SU-DHL-6 (cell line): ENCODE measurements at regions not wholly inside any gene's neighbourhood (a gene's known extent, or its start where the extent isn't known, plus 50 kb on each side); places are given as distances from the start of the nearest gene placed in this dataset.
"Not testable (repeated sequence)": the region's sequence is repeated elsewhere in the genome, so short reads cannot be mapped to it uniquely, and the experiment has no call there.

Source experiments
- H2AFZ ChIP-seq: fragments of 200-600 bp; sonication (generic); 2 replicates; pipeline ENCODE4 v1.6.1; 2014; ENCODE audit warnings: low read depth, mild to moderate bottlenecking, moderate library complexity, mixed read lengths, antibody characterized with exemption, low read length; ENCODE audit not compliant: severe bottlenecking
- H3F3A ChIP-seq: fragments of 200-600 bp; shearing (Covaris generic); 2 replicates; pipeline ENCODE4 v1.6.0; 2016; ENCODE audit warnings: antibody characterized with exemption, mild to moderate bottlenecking; ENCODE audit not compliant: insufficient read depth
- H3K27ac ChIP-seq: fragments of 200-600 bp; sonication (generic); 2 replicates; pipeline ENCODE4 v1.5.1; 2016; ENCODE audit warnings: low read depth, mild to moderate bottlenecking, low read length, moderate library complexity, mixed read lengths
- H3K27me3 ChIP-seq: fragments of 200-600 bp; sonication (generic), shearing (Covaris generic); 2 replicates; pipeline ENCODE4 v1.6.0; 2014; ENCODE audit warnings: mild to moderate bottlenecking, low read length
- H3K36me3 ChIP-seq: fragments of 200-600 bp; sonication (generic); 2 replicates; pipeline ENCODE4 v1.6.1; 2014; ENCODE audit warnings: mild to moderate bottlenecking, low read length, mixed read lengths
- H3K4me2 ChIP-seq: fragments of 300-600, 200-600 bp; shearing (Covaris generic), sonication (generic); 2 replicates; pipeline ENCODE4 v1.6.0; 2014; ENCODE audit warnings: low read length, low read depth, mild to moderate bottlenecking; ENCODE audit not compliant: poor library complexity, severe bottlenecking
- H3K4me3 ChIP-seq: fragments of 200-600 bp; sonication (generic); 2 replicates; pipeline ENCODE4 v1.5.1; 2014; ENCODE audit warnings: antibody characterized with exemption, low read length, mild to moderate bottlenecking, mixed read lengths; ENCODE audit not compliant: insufficient read depth, poor library complexity, severe bottlenecking
- H3K79me2 ChIP-seq: fragments of 200-600 bp; sonication (generic); 2 replicates; pipeline ENCODE4 v1.6.1; 2014; ENCODE audit warnings: mild to moderate bottlenecking, low read length, moderate library complexity; ENCODE audit not compliant: insufficient read depth
- H3K9ac ChIP-seq: fragments of 200-600 bp; sonication (generic); 2 replicates; pipeline ENCODE4 v1.7.0; 2014; ENCODE audit warnings: mild to moderate bottlenecking, low read length
- H3K9me2 ChIP-seq: fragments of 200-600 bp; sonication (generic); replicated peaks from 2 replicates; pipeline ENCODE4 v1.6.1; 2014; ENCODE audit warnings: low read length; ENCODE audit not compliant: insufficient read depth
- H3K9me3 ChIP-seq: fragments of 200-600 bp; sonication (generic); 2 replicates; pipeline ENCODE4 v1.6.1; 2014; ENCODE audit warnings: low read length, mixed read lengths; ENCODE audit not compliant: insufficient read depth
- H4K20me1 ChIP-seq: fragments of 200-600 bp; sonication (generic); 2 replicates; pipeline ENCODE4 v1.6.1; 2014; ENCODE audit warnings: low read depth, mild to moderate bottlenecking, antibody characterized with exemption, low read length, moderate library complexity, mixed read lengths
- EZH2phosphoT487 ChIP-seq: fragments of 200-600 bp; sonication (generic), shearing (Covaris generic); conservative IDR thresholded peaks from 2 replicates; pipeline ENCODE4 v1.6.1; 2018; ENCODE audit warnings: mild to moderate bottlenecking, antibody characterized with exemption, low read length, moderate library complexity, mixed read lengths
- TF ChIP-seq, protein P1 (sequence below): fragments of 200-600 bp; sonication (generic); IDR thresholded peaks from one replicate; pipeline ENCODE4 v1.5.1; 2017; ENCODE audit warnings: antibody characterized with exemption, mild to moderate bottlenecking, low read length, moderate library complexity; ENCODE audit not compliant: insufficient read depth, poor library complexity, severe bottlenecking

DNA sequence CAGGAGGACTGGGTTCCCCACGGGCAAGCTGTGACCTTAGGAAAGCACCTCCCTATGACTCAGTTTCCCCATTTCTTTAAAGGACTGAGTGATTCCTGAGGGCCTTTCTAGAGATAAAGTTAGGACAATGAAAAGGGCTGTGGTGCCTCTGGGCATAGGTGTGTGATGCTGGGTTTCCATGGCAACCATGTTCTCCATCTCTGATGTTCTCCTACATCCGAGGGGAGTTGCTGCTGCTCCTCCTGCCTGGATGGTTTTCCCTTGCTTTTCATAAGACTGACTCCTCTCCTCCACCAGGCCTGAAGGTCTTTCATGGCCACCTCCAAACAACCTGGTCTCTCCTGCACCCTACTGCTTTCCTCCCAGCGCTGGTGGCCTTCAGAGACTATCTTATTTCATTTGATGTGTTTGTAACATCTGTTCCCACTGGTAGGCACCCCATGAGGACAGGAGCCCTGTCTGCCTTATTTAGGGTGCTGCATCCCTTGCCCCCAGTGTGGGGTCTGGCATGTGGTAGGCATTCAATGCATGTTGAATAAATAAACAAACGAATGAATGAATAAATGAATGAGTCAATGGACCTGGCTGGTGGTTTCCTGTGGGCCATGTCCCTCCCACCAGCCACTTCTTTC is 112.2 kb upstream of the HAND1 start:
- H3K9me3 ChIP-seq = no peaks in the 10 kb centered on the region
- H4K20me1 ChIP-seq = no peaks in the 10 kb centered on the region
- H3K27me3 ChIP-seq = no peaks in the 10 kb centered on the region
- H2AFZ ChIP-seq = no peak overlapping the region
- no peak overlapping the region for H3K4me3 ChIP-seq
- H3K36me3 ChIP-seq = no peaks in the 10 kb centered on the region
- H3K79me2 ChIP-seq = no peaks in the 10 kb centered on the region
- no peak overlapping the region for H3K27ac ChIP-seq
- no peak overlapping the region for H3K4me2 ChIP-seq
- H3K9ac ChIP-seq = no peak overlapping the region
- TF ChIP-seq, protein P1, sequence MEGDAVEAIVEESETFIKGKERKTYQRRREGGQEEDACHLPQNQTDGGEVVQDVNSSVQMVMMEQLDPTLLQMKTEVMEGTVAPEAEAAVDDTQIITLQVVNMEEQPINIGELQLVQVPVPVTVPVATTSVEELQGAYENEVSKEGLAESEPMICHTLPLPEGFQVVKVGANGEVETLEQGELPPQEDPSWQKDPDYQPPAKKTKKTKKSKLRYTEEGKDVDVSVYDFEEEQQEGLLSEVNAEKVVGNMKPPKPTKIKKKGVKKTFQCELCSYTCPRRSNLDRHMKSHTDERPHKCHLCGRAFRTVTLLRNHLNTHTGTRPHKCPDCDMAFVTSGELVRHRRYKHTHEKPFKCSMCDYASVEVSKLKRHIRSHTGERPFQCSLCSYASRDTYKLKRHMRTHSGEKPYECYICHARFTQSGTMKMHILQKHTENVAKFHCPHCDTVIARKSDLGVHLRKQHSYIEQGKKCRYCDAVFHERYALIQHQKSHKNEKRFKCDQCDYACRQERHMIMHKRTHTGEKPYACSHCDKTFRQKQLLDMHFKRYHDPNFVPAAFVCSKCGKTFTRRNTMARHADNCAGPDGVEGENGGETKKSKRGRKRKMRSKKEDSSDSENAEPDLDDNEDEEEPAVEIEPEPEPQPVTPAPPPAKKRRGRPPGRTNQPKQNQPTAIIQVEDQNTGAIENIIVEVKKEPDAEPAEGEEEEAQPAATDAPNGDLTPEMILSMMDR = no peak
- no peak for TF ChIP-seq EZH2phosphoT487
- no peaks in the 10 kb centered on the region for H3K9me2 ChIP-seq
- H3F3A ChIP-seq = no peaks in the 10 kb centered on the region

DNA sequence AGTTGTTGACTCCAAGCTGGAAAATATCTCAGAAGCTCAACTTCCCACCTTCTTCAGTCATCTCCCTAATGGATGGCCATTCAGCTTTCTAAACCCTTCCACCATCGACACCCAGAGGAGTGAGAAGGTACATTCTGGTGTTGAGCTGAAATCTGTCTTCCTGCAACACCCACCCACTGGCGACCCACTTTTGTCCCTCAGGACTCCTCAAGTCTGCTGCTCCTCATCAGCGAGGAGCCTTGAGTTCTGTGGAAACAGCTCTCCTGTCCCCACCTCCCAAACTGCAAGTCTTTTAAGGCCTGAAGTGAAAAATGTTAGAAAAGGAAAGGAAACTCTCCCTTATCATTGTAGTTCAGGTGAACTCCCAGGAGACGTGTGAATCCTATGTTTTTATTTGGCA is 111.5 kb upstream of the HAND1 start:
- H4K20me1 ChIP-seq = no peaks in the 10 kb centered on the region
- H3K9ac ChIP-seq = no peak overlapping the region
- H3K4me3 ChIP-seq = no peak overlapping the region
- H3K9me3 ChIP-seq = no peaks in the 10 kb centered on the region
- H3K36me3 ChIP-seq = no peaks in the 10 kb centered on the region
- TF ChIP-seq, protein P1 = no peak
- TF ChIP-seq EZH2phosphoT487 = no peak
- no peaks in the 10 kb centered on the region for H3F3A ChIP-seq
- no peak overlapping the region for H3K4me2 ChIP-seq
- no peaks in the 10 kb centered on the region for H3K27me3 ChIP-seq
- H2AFZ ChIP-seq = no peak overlapping the region
- no peak overlapping the region for H3K27ac ChIP-seq
- H3K79me2 ChIP-seq = no peaks in the 10 kb centered on the region
- no peaks in the 10 kb centered on the region for H3K9me2 ChIP-seq

DNA sequence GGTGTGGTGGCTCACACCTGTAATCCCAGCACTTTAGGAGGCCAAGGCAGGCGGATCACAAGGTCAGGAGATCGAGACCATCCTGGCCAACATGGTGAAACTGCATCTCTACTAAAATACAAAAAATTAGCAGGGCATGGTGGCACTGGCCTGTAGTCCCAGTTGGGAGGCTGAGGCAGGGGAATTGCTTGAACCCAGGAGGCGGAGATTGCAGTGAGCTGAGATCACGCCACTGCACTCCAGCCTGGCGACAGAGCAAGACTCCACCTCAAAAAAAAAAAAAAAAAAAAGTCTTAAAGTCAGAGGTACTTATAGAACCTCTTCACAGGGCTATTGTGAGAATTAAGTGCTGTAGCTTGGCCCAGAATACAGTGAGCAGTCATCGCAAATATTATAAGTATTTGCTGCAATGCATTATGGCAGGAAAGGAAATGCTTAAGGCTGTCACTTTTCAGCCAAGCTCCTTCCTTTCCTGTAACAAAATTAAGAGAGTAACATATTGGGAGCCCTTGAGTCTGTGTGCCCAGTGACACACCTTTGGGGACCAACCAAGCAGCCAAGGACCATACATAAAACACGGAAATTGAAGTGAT is 110.9 kb upstream of the HAND1 start:
- not testable (repeated sequence) for H3K27me3 ChIP-seq, H3K27ac ChIP-seq, H3K4me2 ChIP-seq, H3K36me3 ChIP-seq, H3F3A ChIP-seq, H3K9me3 ChIP-seq, H3K9ac ChIP-seq, H4K20me1 ChIP-seq, H3K9me2 ChIP-seq, H3K4me3 ChIP-seq, H2AFZ ChIP-seq, H3K79me2 ChIP-seq

DNA sequence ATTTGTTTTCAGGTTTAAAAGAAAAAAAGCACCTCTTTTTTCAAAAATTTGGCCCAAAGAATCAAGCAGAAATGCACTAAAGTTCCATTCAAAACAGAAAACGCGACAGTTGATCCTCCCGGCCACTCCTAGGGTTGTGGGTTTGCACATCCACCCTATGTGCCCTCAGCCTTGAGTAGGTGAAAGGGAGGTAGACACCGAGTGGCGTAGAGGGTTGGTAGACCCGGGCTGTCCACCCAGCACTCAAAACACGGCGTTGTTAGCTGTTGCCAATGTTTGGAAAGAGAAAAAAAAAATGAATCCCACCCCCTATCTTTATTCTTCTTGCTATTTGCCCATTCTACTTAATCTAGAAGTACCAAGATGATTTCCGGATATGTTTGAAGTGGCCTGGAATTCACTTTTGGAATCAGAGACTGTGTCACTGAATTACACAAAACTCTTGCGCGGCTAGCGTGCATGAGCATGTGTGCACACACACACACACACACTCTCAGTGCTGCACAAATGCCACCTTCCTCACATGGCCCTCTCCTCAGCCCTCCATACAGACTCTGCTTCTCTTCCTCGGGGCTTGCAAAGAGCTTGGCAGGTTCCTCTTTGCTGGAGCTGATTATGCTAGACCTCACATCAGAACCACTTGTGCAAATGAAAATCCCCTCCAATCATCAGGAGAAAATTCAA is 110.2 kb upstream of the HAND1 start:
- no peak overlapping the region for H2AFZ ChIP-seq

More for the DNA sequence above, 110.2 kb upstream of the HAND1 start:
- H3F3A ChIP-seq = no peaks in the 10 kb centered on the region
- H3K9ac ChIP-seq = no peak overlapping the region
- H4K20me1 ChIP-seq = no peaks in the 10 kb centered on the region
- H3K79me2 ChIP-seq = no peaks in the 10 kb centered on the region
- no peaks in the 10 kb centered on the region for H3K27me3 ChIP-seq
- H3K4me3 ChIP-seq = no peak overlapping the region
- no peak overlapping the region for H3K27ac ChIP-seq
- H3K9me3 ChIP-seq = no peaks in the 10 kb centered on the region
- no peak overlapping the region for H3K4me2 ChIP-seq
- TF ChIP-seq, protein P1 = no peak
- no peak for TF ChIP-seq EZH2phosphoT487
- H3K9me2 ChIP-seq = no peaks in the 10 kb centered on the region
- H3K36me3 ChIP-seq = no peaks in the 10 kb centered on the region
